Neural cell (in vitro differentiated cells): ENCODE measurements at regions not wholly inside any gene's neighbourhood (a gene's known extent, or its start where the extent isn't known, plus 50 kb on each side); places are given as distances from the start of the nearest gene placed in this dataset.

Experiments
- H2AFZ ChIP-seq: fragments of 200-600, 300-800 bp; sonication (generic), shearing (Covaris generic); 2 replicates; pipeline ENCODE4 v1.6.0; 2014; ENCODE audit warnings: low read depth, mild to moderate bottlenecking, antibody characterized with exemption, low read length, moderate library complexity
- H3F3A ChIP-seq: fragments of 200-600 bp; shearing (Covaris generic); 2 replicates; pipeline ENCODE4 v1.6.1; 2016; ENCODE audit warnings: mild to moderate bottlenecking, moderate library complexity, mixed read lengths, antibody characterized with exemption, low read length; ENCODE audit not compliant: insufficient read depth, poor library complexity, severe bottlenecking
- H3K27ac ChIP-seq: fragments of 200-600, 300-800 bp; sonication (generic), shearing (Covaris generic); 2 replicates; pipeline ENCODE4 v1.5.1; 2014; ENCODE audit warnings: mild to moderate bottlenecking, low read length, moderate library complexity
- H3K27me3 ChIP-seq: fragments of 300-800, 200-600 bp; sonication (generic), shearing (Covaris generic); 2 replicates; pipeline ENCODE4 v1.6.0; 2014; ENCODE audit warnings: mild to moderate bottlenecking, low read depth, low read length, moderate library complexity; ENCODE audit not compliant: insufficient read depth
- H3K36me3 ChIP-seq: fragments of 300-800, 200-600 bp; sonication (generic), shearing (Covaris generic); 2 replicates; pipeline ENCODE4 v1.5.1; 2014; ENCODE audit warnings: mild to moderate bottlenecking, antibody characterized with exemption, low read length, moderate library complexity; ENCODE audit not compliant: insufficient read depth
- H3K4me2 ChIP-seq: fragments of 300-800, 200-600 bp; sonication (generic), shearing (Covaris generic); 2 replicates; pipeline ENCODE4 v1.6.0; 2014; ENCODE audit warnings: mild to moderate bottlenecking, low read length
- H3K4me3 ChIP-seq: fragments of 300-800, 200-600 bp; sonication (generic), shearing (Covaris generic); 2 replicates; pipeline ENCODE4 v1.5.1; 2014; ENCODE audit warnings: mild to moderate bottlenecking, low read length, moderate library complexity
- H3K79me2 ChIP-seq: fragments of 200-600 bp; shearing (Covaris generic); replicated peaks from 2 replicates; pipeline ENCODE4 v1.6.0; 2014; ENCODE audit warnings: mild to moderate bottlenecking, low read length, moderate library complexity; ENCODE audit not compliant: insufficient read depth
- H3K9ac ChIP-seq: fragments of 300-800, 200-600 bp; sonication (generic), shearing (Covaris generic); 2 replicates; pipeline ENCODE4 v1.6.1; 2016; ENCODE audit warnings: mild to moderate bottlenecking, low read length, mixed read lengths
- H3K9me2 ChIP-seq: fragments of 200-600 bp; shearing (Covaris generic); 2 replicates; pipeline ENCODE4 v1.6.1; 2016; ENCODE audit warnings: mild to moderate bottlenecking, low read length, mixed read lengths; ENCODE audit not compliant: insufficient read depth
- H3K9me3 ChIP-seq: fragments of 200-600, 300-800 bp; sonication (generic), shearing (Covaris generic); 2 replicates; pipeline ENCODE4 v1.6.1; 2016; ENCODE audit warnings: mild to moderate bottlenecking, mixed run types, low read length, moderate library complexity, mixed read lengths
- H4K20me1 ChIP-seq: fragments of 200-600 bp; shearing (Covaris generic); 2 replicates; pipeline ENCODE4 v1.6.1; 2016; ENCODE audit warnings: mild to moderate bottlenecking, mixed run types; ENCODE audit not compliant: insufficient read depth
- EP300 ChIP-seq: fragments of 450-650 bp; conservative IDR thresholded peaks from 2 replicates; pipeline ENCODE4 v1.6.1; 2014; ENCODE audit warnings: antibody characterized with exemption, mild to moderate bottlenecking, moderate library complexity; ENCODE audit not compliant: poor library complexity, severe bottlenecking
- EZH2 ChIP-seq: fragments of 200-600, 300-800 bp; shearing (Covaris generic), sonication (generic); IDR thresholded peaks from 2 replicates; pipeline ENCODE4 v1.6.1; 2014; ENCODE audit warnings: antibody characterized with exemption, low read length, borderline replicate concordance, mild to moderate bottlenecking; ENCODE audit not compliant: insufficient read depth, poor library complexity, severe bottlenecking
- MXI1 ChIP-seq: fragments of 450-650 bp; conservative IDR thresholded peaks from 2 replicates; pipeline ENCODE4 v1.6.1; 2014; ENCODE audit warnings: antibody characterized with exemption, mild to moderate bottlenecking; ENCODE audit not compliant: poor library complexity, severe bottlenecking
- POLR2AphosphoS5 ChIP-seq: IDR thresholded peaks from 2 replicates; pipeline ENCODE4 v1.6.1; 2012
- RAD21 ChIP-seq: fragments of 450-650 bp; conservative IDR thresholded peaks from 2 replicates; pipeline ENCODE4 v1.6.1; 2014; ENCODE audit warnings: antibody characterized with exemption, mild to moderate bottlenecking, moderate library complexity
- SMC3 ChIP-seq: fragments of 450-650 bp; conservative IDR thresholded peaks from 2 replicates; pipeline ENCODE4 v1.6.1; 2014; ENCODE audit warnings: antibody characterized with exemption, mild to moderate bottlenecking, moderate library complexity; ENCODE audit not compliant: poor library complexity
- TAF1 ChIP-seq: IDR thresholded peaks from 2 replicates; pipeline ENCODE4 v1.6.1; 2012; ENCODE audit warnings: low read depth
- TF ChIP-seq, protein P1 (sequence below): IDR thresholded peaks from 2 replicates; pipeline ENCODE4 v1.6.1; 2012; ENCODE audit warnings: borderline replicate concordance
- TF ChIP-seq, protein P2 (sequence below): fragments of 450-650 bp; IDR thresholded peaks from 2 replicates; pipeline ENCODE4 v1.5.1; 2014; ENCODE audit warnings: antibody characterized with exemption, mild to moderate bottlenecking, moderate library complexity; ENCODE audit not compliant: poor library complexity, severe bottlenecking

DNA sequence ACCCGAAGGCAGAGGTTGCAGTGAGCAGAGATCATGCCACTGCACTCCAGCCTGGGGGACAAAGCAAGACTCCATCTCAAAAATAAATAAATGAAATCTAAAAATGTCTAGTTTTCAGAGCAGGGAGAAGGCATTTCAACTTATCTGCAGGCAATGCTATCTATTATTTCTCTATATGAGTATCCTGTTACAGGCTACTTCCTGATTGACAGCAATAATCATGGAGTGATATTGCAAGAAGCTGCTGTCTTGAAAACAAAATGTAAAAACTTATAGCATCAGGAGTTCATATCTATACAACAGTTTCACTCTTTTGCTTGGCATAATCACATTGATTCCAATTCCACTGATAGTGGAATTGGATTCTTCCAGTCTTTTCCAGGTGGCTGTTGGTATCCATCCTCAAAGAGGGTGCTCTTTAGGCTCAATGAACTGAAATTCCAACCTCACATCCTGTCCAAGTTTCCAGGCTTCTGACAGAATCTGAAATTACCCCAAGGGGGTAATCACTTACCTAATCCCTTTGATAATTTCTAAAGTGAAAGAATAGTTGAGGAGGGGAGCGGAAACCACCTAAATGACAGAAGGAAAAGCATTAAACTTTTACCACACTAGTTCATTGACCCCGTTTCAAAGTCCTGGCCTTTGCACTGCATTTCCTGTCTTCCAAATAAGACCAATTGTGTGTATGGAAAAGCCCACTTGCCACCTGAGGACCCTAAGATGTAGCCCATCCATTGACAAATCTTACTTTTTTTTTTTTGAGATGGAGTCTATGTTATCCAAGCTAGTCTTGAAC lies 107.6 kb downstream of the GLUL start:
- no peaks in the 10 kb centered on the region for H3K9me2 ChIP-seq
- no peak overlapping the region for H2AFZ ChIP-seq
- no peak overlapping the region for H3K9ac ChIP-seq
- no peak overlapping the region for H3K27ac ChIP-seq
- H3F3A ChIP-seq, result no peaks in the 10 kb centered on the region
- H3K4me3 ChIP-seq, result no peak overlapping the region
- no peak overlapping the region for H3K4me2 ChIP-seq
- H3K36me3 ChIP-seq, result no peaks in the 10 kb centered on the region
- no peaks in the 10 kb centered on the region for H3K79me2 ChIP-seq
- no peaks in the 10 kb centered on the region for H3K9me3 ChIP-seq
- no peaks in the 10 kb centered on the region for H3K27me3 ChIP-seq
- no peaks in the 10 kb centered on the region for H4K20me1 ChIP-seq
- TF ChIP-seq EZH2 (no peak), MXI1 (no peak), POLR2AphosphoS5 (no peak), EP300 (no peak), SMC3 (no peak), TAF1 (no peak), RAD21 (no peak)
- TF ChIP-seq, protein P1, sequence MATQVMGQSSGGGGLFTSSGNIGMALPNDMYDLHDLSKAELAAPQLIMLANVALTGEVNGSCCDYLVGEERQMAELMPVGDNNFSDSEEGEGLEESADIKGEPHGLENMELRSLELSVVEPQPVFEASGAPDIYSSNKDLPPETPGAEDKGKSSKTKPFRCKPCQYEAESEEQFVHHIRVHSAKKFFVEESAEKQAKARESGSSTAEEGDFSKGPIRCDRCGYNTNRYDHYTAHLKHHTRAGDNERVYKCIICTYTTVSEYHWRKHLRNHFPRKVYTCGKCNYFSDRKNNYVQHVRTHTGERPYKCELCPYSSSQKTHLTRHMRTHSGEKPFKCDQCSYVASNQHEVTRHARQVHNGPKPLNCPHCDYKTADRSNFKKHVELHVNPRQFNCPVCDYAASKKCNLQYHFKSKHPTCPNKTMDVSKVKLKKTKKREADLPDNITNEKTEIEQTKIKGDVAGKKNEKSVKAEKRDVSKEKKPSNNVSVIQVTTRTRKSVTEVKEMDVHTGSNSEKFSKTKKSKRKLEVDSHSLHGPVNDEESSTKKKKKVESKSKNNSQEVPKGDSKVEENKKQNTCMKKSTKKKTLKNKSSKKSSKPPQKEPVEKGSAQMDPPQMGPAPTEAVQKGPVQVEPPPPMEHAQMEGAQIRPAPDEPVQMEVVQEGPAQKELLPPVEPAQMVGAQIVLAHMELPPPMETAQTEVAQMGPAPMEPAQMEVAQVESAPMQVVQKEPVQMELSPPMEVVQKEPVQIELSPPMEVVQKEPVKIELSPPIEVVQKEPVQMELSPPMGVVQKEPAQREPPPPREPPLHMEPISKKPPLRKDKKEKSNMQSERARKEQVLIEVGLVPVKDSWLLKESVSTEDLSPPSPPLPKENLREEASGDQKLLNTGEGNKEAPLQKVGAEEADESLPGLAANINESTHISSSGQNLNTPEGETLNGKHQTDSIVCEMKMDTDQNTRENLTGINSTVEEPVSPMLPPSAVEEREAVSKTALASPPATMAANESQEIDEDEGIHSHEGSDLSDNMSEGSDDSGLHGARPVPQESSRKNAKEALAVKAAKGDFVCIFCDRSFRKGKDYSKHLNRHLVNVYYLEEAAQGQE, result no peak
- TF ChIP-seq, protein P2, sequence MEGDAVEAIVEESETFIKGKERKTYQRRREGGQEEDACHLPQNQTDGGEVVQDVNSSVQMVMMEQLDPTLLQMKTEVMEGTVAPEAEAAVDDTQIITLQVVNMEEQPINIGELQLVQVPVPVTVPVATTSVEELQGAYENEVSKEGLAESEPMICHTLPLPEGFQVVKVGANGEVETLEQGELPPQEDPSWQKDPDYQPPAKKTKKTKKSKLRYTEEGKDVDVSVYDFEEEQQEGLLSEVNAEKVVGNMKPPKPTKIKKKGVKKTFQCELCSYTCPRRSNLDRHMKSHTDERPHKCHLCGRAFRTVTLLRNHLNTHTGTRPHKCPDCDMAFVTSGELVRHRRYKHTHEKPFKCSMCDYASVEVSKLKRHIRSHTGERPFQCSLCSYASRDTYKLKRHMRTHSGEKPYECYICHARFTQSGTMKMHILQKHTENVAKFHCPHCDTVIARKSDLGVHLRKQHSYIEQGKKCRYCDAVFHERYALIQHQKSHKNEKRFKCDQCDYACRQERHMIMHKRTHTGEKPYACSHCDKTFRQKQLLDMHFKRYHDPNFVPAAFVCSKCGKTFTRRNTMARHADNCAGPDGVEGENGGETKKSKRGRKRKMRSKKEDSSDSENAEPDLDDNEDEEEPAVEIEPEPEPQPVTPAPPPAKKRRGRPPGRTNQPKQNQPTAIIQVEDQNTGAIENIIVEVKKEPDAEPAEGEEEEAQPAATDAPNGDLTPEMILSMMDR, result no peak

DNA sequence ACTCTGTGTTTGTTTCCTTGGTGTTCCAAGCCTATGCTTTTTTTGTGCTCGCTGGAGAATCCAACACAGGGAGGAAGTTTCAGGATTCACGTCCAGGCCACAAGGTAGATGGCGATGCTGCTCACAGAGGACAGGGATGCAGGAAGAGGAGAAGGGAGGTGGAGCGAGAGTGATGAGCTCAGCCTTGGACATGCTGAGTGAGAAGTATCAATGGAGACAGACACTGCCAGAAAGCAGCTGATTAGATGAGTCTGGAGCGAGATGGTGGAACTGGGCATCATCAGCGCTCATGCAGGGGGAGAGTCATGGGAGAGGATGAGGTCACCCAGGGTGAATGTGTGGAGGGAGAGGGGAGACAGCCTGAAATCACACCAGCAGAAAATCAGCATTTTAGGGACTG lies 110.0 kb downstream of the GLUL start:
- no peaks in the 10 kb centered on the region for H3K79me2 ChIP-seq
- no peak overlapping the region for H2AFZ ChIP-seq
- no peaks in the 10 kb centered on the region for H3K36me3 ChIP-seq
- H4K20me1 ChIP-seq, result no peaks in the 10 kb centered on the region
- no peak overlapping the region for H3K27ac ChIP-seq
- H3K9ac ChIP-seq, result no peak overlapping the region
- H3K27me3 ChIP-seq, result no peaks in the 10 kb centered on the region
- no peaks in the 10 kb centered on the region for H3K9me2 ChIP-seq
- H3F3A ChIP-seq, result no peaks in the 10 kb centered on the region
- no peak overlapping the region for H3K4me3 ChIP-seq
- H3K9me3 ChIP-seq, result no peaks in the 10 kb centered on the region
- no peak overlapping the region for H3K4me2 ChIP-seq
- TF ChIP-seq RAD21, result no peak

DNA sequence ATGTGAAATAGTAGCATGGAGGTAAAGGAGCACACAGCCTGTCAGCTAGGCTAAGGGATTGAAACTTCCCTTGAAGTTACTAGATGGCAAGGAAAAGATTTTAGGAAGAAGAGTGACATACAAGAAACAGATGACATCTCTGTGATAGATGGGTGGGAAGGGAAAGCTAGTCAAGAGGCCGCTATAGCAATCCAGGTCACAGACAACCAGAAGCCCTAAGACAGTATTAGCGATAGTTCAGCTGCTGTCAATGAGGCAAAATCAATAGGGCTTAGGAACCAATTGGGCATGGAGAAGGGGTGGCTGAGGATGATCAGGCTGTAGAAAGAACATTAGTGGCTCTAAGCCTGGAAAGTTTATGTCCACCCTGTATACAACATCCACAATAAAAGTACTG lies 111.1 kb downstream of the GLUL start:
- H2AFZ ChIP-seq, result no peak overlapping the region
- no peaks in the 10 kb centered on the region for H4K20me1 ChIP-seq
- H3K9me2 ChIP-seq, result no peaks in the 10 kb centered on the region
- H3K27ac ChIP-seq, result no peak overlapping the region
- H3F3A ChIP-seq, result no peaks in the 10 kb centered on the region
- H3K4me2 ChIP-seq, result no peak overlapping the region
- no peaks in the 10 kb centered on the region for H3K9me3 ChIP-seq
- TF ChIP-seq TAF1 (no peak), POLR2AphosphoS5 (no peak), MXI1 (no peak), EZH2 (no peak), RAD21 (no peak), SMC3 (no peak), EP300 (no peak)
- TF ChIP-seq, protein P1, result no peak
- TF ChIP-seq, protein P2, result no peak
- H3K4me3 ChIP-seq, result no peak overlapping the region
- H3K9ac ChIP-seq, result no peak overlapping the region
- H3K36me3 ChIP-seq, result no peaks in the 10 kb centered on the region
- no peaks in the 10 kb centered on the region for H3K79me2 ChIP-seq
- H3K27me3 ChIP-seq, result no peaks in the 10 kb centered on the region
